Fibroblast of lung (primary cell): ENCODE measurements at regions not wholly inside any gene's neighbourhood (a gene's known extent, or its start where the extent isn't known, plus 50 kb on each side); places are given as distances from the start of the nearest gene placed in this dataset.

Experiments
- CTCF ChIP-seq, 2 donors: IDR thresholded peaks in 1 of 2; conservative IDR thresholded peaks in 1 of 2; 1 replicate in 1 of 2; 2 replicates in 1 of 2; pipeline ENCODE4 v1.5.1; 2011 to 2012; ENCODE audit warnings: low read length in 2 of 2, control low read depth in 1 of 2, inconsistent platforms in 1 of 2, low read depth in 1 of 2, mild to moderate bottlenecking in 1 of 2
- EZH2 ChIP-seq: IDR thresholded peaks from 2 replicates; pipeline ENCODE4 v1.5.1; 2012; ENCODE audit warnings: low read length, control low read depth, mild to moderate bottlenecking; ENCODE audit errors: missing control alignments

GRCh38 chr4:1531683-1532548, 125.7 kb upstream of the NKX1-1 start:
- TF ChIP-seq CTCF (conservative IDR thresholded peaks at IDR 0.05 in 1 of 2, IDR thresholded peaks at IDR 0.05 in 1 of 2; ENCODE audit: low read depth in 1 of 2, low read length in 2 of 2) (no peak), EZH2 (no peak)
